OCI-LY1 (cell line): ENCODE measurements at regions not wholly inside any gene's neighbourhood (a gene's known extent, or its start where the extent isn't known, plus 50 kb on each side); places are given as distances from the start of the nearest gene placed in this dataset.

Experiments
- H2AFZ ChIP-seq: fragments of 200-600 bp; sonication (generic), shearing (Covaris generic); 2 replicates; pipeline ENCODE4 v1.6.0; 2014; ENCODE audit warnings: antibody characterized with exemption, mild to moderate bottlenecking, low read length
- H3F3A ChIP-seq: fragments of 200-600 bp; sonication (generic), shearing (Covaris generic); 2 replicates; pipeline ENCODE4 v1.6.0; 2014; ENCODE audit warnings: mild to moderate bottlenecking, antibody characterized with exemption, low read length, moderate library complexity; ENCODE audit not compliant: insufficient read depth
- H3K27ac ChIP-seq: fragments of 200-600 bp; sonication (generic); 2 replicates; pipeline ENCODE4 v1.5.1; 2014; ENCODE audit warnings: low read length, mixed run types, mild to moderate bottlenecking, low read depth; ENCODE audit not compliant: poor library complexity, severe bottlenecking
- H3K27me3 ChIP-seq: fragments of 200-600 bp; sonication (generic); 2 replicates; pipeline ENCODE4 v1.6.0; 2014; ENCODE audit warnings: antibody characterized with exemption, mild to moderate bottlenecking, low read length, moderate library complexity; ENCODE audit not compliant: insufficient read depth
- H3K36me3 ChIP-seq: fragments of 200-600 bp; sonication (generic); 2 replicates; pipeline ENCODE4 v1.6.1; 2014; ENCODE audit warnings: mild to moderate bottlenecking, antibody characterized with exemption, low read length, moderate library complexity, mixed read lengths; ENCODE audit not compliant: insufficient read depth
- H3K4me1 ChIP-seq: fragments of 200-600 bp; sonication (generic); 2 replicates; pipeline ENCODE4 v1.5.1; 2014; ENCODE audit warnings: mild to moderate bottlenecking, low read length, moderate library complexity; ENCODE audit not compliant: insufficient read depth, severe bottlenecking
- H3K4me2 ChIP-seq: fragments of 200-600 bp; sonication (generic), shearing (Covaris generic); 2 replicates; pipeline ENCODE4 v1.6.1; 2014; ENCODE audit warnings: low read length
- H3K4me3 ChIP-seq: fragments of 200-600 bp; sonication (generic); 2 replicates; pipeline ENCODE4 v1.5.1; 2014; ENCODE audit warnings: low read length, low read depth, mild to moderate bottlenecking, mixed read lengths; ENCODE audit not compliant: poor library complexity, severe bottlenecking
- H3K79me2 ChIP-seq: fragments of 200-600 bp; shearing (Covaris generic); 2 replicates; pipeline ENCODE4 v1.6.1; 2016; ENCODE audit warnings: mixed run types, low read length, mixed read lengths; ENCODE audit not compliant: insufficient read depth
- H3K9ac ChIP-seq: fragments of 200-600 bp; sonication (generic), shearing (Covaris generic); 2 replicates; pipeline ENCODE4 v1.6.1; 2014; ENCODE audit warnings: mild to moderate bottlenecking, low read length, mixed read lengths
- H3K9me2 ChIP-seq: fragments of 200-600 bp; sonication (generic), shearing (Covaris generic); 2 replicates; pipeline ENCODE4 v1.6.1; 2014; ENCODE audit warnings: low read depth, mild to moderate bottlenecking, low read length, mixed read lengths
- H3K9me3 ChIP-seq: fragments of 200-600 bp; shearing (Covaris generic); 2 replicates; pipeline ENCODE4 v1.6.1; 2014; ENCODE audit warnings: low read length, mixed read lengths
- H4K20me1 ChIP-seq: fragments of 200-600 bp; sonication (generic), shearing (Covaris generic); 2 replicates; pipeline ENCODE4 v1.6.0; 2016; ENCODE audit warnings: mild to moderate bottlenecking, low read length; ENCODE audit not compliant: insufficient read depth
- EZH2 ChIP-seq: fragments of 200-600 bp; sonication (generic), shearing (Covaris generic); IDR thresholded peaks from 2 replicates; pipeline ENCODE4 v1.8.0; 2017; ENCODE audit warnings: borderline replicate concordance, mixed run types, mild to moderate bottlenecking, antibody characterized with exemption, low read length, moderate library complexity, mixed read lengths
- TF ChIP-seq, protein P1 (sequence below): fragments of 200-600 bp; sonication (generic), shearing (Covaris generic); IDR thresholded peaks from 2 replicates; pipeline ENCODE4 v1.5.1; 2017; ENCODE audit warnings: mild to moderate bottlenecking, antibody characterized with exemption, low read length, moderate library complexity, mixed read lengths

DNA sequence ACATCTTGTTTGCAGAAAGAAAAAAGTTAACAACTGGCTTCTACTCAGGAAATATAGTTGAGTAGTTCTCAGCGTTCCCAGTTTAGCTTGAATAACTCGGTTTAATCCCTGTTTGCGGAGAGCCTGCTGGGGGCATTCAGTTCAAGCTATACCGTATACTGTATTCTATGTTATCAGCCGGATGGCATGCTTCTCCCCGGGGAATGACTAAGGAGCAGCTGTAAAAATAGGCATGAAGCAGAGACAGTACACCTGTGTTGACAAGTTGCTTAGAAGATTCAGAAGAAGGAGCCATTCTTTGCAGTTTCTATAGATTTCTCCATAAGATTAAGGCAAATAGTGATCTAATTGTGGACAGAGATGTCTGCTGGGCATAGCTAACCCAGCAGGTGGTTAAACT is 267.8 kb upstream of the NCAM2 start:
- no peaks in the 10 kb centered on the region for H3K9me3 ChIP-seq
- no peaks in the 10 kb centered on the region for H3K9me2 ChIP-seq
- no peaks in the 10 kb centered on the region for H3K79me2 ChIP-seq
- H3K9ac ChIP-seq: no peak overlapping the region
- no peak overlapping the region for H2AFZ ChIP-seq
- no peaks in the 10 kb centered on the region for H4K20me1 ChIP-seq
- no peaks in the 10 kb centered on the region for H3K4me1 ChIP-seq
- H3K4me2 ChIP-seq: no peak overlapping the region
- no peak overlapping the region for H3K4me3 ChIP-seq
- H3F3A ChIP-seq: no peaks in the 10 kb centered on the region
- H3K36me3 ChIP-seq: no peaks in the 10 kb centered on the region
- H3K27ac ChIP-seq: no peak overlapping the region
- H3K27me3 ChIP-seq: no peaks in the 10 kb centered on the region
- TF ChIP-seq, protein P1, sequence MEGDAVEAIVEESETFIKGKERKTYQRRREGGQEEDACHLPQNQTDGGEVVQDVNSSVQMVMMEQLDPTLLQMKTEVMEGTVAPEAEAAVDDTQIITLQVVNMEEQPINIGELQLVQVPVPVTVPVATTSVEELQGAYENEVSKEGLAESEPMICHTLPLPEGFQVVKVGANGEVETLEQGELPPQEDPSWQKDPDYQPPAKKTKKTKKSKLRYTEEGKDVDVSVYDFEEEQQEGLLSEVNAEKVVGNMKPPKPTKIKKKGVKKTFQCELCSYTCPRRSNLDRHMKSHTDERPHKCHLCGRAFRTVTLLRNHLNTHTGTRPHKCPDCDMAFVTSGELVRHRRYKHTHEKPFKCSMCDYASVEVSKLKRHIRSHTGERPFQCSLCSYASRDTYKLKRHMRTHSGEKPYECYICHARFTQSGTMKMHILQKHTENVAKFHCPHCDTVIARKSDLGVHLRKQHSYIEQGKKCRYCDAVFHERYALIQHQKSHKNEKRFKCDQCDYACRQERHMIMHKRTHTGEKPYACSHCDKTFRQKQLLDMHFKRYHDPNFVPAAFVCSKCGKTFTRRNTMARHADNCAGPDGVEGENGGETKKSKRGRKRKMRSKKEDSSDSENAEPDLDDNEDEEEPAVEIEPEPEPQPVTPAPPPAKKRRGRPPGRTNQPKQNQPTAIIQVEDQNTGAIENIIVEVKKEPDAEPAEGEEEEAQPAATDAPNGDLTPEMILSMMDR: no peak
- TF ChIP-seq EZH2: no peak

DNA sequence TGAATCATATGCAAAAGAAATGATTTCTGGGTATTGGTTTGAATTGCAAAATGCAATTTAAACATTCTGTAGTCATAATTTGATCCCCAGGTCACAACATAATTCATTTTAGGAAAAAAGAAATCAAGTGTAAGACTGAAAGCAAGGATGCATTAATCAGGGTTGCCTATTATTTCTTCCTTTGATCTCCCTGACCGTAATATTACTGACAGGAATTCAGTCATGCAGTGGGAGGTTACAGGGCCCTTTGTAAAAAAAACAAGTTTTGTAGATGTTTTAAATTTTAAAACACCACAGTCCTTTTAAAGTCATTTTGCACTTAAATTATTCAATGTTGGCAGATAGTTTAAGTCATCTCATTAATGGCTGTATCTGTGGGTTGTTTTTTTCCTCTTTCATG is 263.0 kb upstream of the NCAM2 start:
- H3K9me3 ChIP-seq: no peaks in the 10 kb centered on the region
- TF ChIP-seq, protein P1: no peak
- TF ChIP-seq EZH2: no peak

DNA sequence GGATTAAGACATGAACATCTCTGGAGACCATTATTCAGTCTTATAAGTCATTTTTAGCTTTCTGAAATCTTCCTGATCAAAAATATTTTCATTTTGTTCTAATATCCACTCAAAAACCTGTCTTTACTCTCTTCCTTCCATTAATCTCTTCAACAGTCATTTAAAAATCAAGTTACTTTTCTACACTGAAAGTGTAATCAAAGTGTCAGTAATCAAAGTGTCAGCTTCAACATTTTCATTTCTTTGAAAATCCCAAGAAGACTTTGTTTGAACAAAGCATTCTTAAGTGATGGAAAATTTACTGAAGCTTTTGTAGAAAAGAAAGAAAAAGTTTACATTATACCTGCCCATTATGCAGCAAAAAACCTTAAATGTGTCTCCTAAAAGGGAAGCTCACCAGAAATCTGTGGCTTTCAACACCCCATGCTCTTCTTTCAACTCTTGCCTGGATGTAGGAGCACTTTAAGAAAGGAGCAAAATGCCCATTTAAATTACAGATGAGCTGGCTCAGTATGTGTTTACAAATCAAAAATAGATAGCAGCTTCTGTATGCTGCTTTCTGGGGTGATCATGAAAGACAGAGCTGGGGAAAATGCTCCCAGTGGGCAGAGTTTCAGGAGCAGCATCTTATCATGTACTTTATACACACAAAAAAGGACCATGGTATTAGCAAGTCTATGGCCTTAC is 260.8 kb upstream of the NCAM2 start:
- no peak overlapping the region for H3K4me3 ChIP-seq
- no peaks in the 10 kb centered on the region for H3F3A ChIP-seq
- no peaks in the 10 kb centered on the region for H3K79me2 ChIP-seq
- H3K27me3 ChIP-seq: no peaks in the 10 kb centered on the region
- H3K27ac ChIP-seq: no peak overlapping the region
- no peaks in the 10 kb centered on the region for H3K36me3 ChIP-seq
- no peak overlapping the region for H3K9ac ChIP-seq
- TF ChIP-seq EZH2: no peak
- TF ChIP-seq, protein P1: no peak
- no peaks in the 10 kb centered on the region for H3K9me3 ChIP-seq
- H3K4me2 ChIP-seq: no peak overlapping the region
- H2AFZ ChIP-seq: no peak overlapping the region
- H3K9me2 ChIP-seq: no peaks in the 10 kb centered on the region
- no peaks in the 10 kb centered on the region for H3K4me1 ChIP-seq
- no peaks in the 10 kb centered on the region for H4K20me1 ChIP-seq

More for the DNA sequence above, 263.0 kb upstream of the NCAM2 start:
- Histone ChIP-seq H3K27me3 (no peaks in the 10 kb centered on the region), H3K9ac (no peak overlapping the region), H3K4me3 (no peak overlapping the region), H3K4me1 (no peaks in the 10 kb centered on the region), H3K79me2 (no peaks in the 10 kb centered on the region), H3K36me3 (no peaks in the 10 kb centered on the region), H4K20me1 (no peaks in the 10 kb centered on the region), H3K9me2 (no peaks in the 10 kb centered on the region), H3F3A (no peaks in the 10 kb centered on the region), H3K27ac (no peak overlapping the region), H2AFZ (no peak overlapping the region), H3K4me2 (no peak overlapping the region)
